HEK293T (cell line): ENCODE measurements at regions not wholly inside any gene's neighbourhood (a gene's known extent, or its start where the extent isn't known, plus 50 kb on each side); places are given as distances from the start of the nearest gene placed in this dataset.

Experiments
- BHLHE40 ChIP-seq: fragments of 450-650 bp; IDR thresholded peaks from 2 replicates; pipeline ENCODE4 v1.6.1; 2016; ENCODE audit warnings: mild to moderate bottlenecking, moderate library complexity, borderline replicate concordance
- CTBP1 ChIP-seq: fragments of 450-650 bp; IDR thresholded peaks from 2 replicates; pipeline ENCODE4 v1.6.1; 2016; ENCODE audit warnings: borderline replicate concordance
- FOXK2 ChIP-seq: fragments of 450-650 bp; IDR thresholded peaks from 2 replicates; pipeline ENCODE4 v1.6.1; 2016; ENCODE audit warnings: mild to moderate bottlenecking
- FOXM1 ChIP-seq: fragments of 450-650 bp; IDR thresholded peaks from 2 replicates; pipeline ENCODE4 v1.6.1; 2017; ENCODE audit warnings: mild to moderate bottlenecking, borderline replicate concordance
- SP1 ChIP-seq: fragments of 450-650 bp; IDR thresholded peaks from 2 replicates; pipeline ENCODE4 v1.6.1; 2017
- TARDBP ChIP-seq: fragments of 450-650 bp; IDR thresholded peaks from 2 replicates; pipeline ENCODE4 v1.6.1; 2016
- TF ChIP-seq, protein P1 (sequence below): fragments of 450-650 bp; IDR thresholded peaks from 2 replicates; pipeline ENCODE4 v1.6.1; 2016

DNA sequence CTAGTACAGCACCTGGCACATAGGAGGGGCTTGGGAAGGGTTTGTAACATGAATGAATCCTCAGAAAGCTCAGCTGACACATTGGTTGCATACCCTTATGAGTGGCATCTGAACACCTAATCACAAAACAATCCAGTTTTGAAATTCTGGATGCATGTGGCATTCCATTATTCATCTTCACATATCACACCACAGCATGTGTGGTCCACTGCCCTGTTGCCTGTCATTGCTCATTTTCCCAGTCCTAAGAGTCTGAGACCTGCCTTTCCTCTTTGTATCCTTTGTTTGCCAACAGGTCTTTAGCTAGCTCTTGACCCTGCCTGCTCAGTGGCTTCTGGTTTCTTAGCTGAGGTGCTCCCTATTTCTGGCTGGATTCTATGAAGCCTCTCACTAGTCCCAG, 170.8 kb upstream of the ASIC2 start:
- TF ChIP-seq SP1 (no peak), BHLHE40 (no peak), TARDBP (no peak), FOXM1 (no peak), FOXK2 (no peak), CTBP1 (no peak)
- TF ChIP-seq, protein P1, sequence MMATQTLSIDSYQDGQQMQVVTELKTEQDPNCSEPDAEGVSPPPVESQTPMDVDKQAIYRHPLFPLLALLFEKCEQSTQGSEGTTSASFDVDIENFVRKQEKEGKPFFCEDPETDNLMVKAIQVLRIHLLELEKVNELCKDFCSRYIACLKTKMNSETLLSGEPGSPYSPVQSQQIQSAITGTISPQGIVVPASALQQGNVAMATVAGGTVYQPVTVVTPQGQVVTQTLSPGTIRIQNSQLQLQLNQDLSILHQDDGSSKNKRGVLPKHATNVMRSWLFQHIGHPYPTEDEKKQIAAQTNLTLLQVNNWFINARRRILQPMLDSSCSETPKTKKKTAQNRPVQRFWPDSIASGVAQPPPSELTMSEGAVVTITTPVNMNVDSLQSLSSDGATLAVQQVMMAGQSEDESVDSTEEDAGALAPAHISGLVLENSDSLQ = no peak
